ENCODE measurements at regions not wholly inside any gene's neighbourhood (a gene's known extent, or its start where the extent isn't known, plus 50 kb on each side); places are given as distances from the start of the nearest gene placed in this dataset.

GRCh38 chr4:32475710-32476109 is 1755.5 kb downstream of the PCDH7 start:
- TF ChIP-seq EP300 (IDR thresholded peaks at IDR 0.05; ENCODE audit: borderline replicate concordance) (no peak), RAD21 (IDR thresholded peaks at IDR 0.05; ENCODE audit: low read depth) (no peak), MAX (IDR thresholded peaks at IDR 0.05) (no peak), TAF1 (IDR thresholded peaks at IDR 0.05; ENCODE audit: low read depth) (no peak), REST (IDR thresholded peaks at IDR 0.05; ENCODE audit: low read depth) (no peak), USF1 (IDR thresholded peaks at IDR 0.05) (no peak), EGR1 (IDR thresholded peaks at IDR 0.05) (no peak), NFIC (IDR thresholded peaks at IDR 0.05) (no peak), TEAD4 (IDR thresholded peaks at IDR 0.05) (no peak), FOXM1 (IDR thresholded peaks at IDR 0.05; ENCODE audit: borderline replicate concordance, low read depth) (no peak), CEBPB (IDR thresholded peaks at IDR 0.05) (no peak), YY1 (IDR thresholded peaks at IDR 0.05; ENCODE audit: low read depth) (no peak), ZBTB7A (IDR thresholded peaks at IDR 0.05; ENCODE audit: low read depth) (no peak)
